ENCODE measurements at regions not wholly inside any gene's neighbourhood (a gene's known extent, or its start where the extent isn't known, plus 50 kb on each side); places are given as distances from the start of the nearest gene placed in this dataset.

GRCh38 chr2:160911258-160911657 is 249.0 kb upstream of the TANK start:
- no CpG with 5 or more reads among the region's 1 CpG for WGBS (ENCODE audit: insufficient coverage)
- Histone ChIP-seq H3K27ac (ENCODE audit: low read depth in 1 of 2, low read length in 2 of 2) (no peak overlapping the region), H3K27me3 (ENCODE audit: control insufficient read depth in 2 of 2, insufficient read depth in 2 of 2, low read length in 2 of 2) (no peaks in the 10 kb centered on the region), H3K4me3 (replicated peaks in 1 of 3; ENCODE audit: low read depth in 2 of 3, low read length in 3 of 3) (no peak overlapping the region), H4K20me1 (ENCODE audit: insufficient read depth, low read length) (no peaks in the 10 kb centered on the region), H3K4me1 (ENCODE audit: control insufficient read depth in 1 of 2, insufficient read depth in 2 of 2, low read length in 2 of 2) (no peaks in the 10 kb centered on the region), H3K4me2 (replicated peaks; ENCODE audit: extremely low read depth, low read length, poor library complexity, severe bottlenecking) (no peak overlapping the region), H3K9me3 (replicated peaks in 1 of 2; ENCODE audit: control insufficient read depth in 1 of 2, insufficient read depth in 1 of 2, low read length in 2 of 2) (no peaks in the 10 kb centered on the region), H3K36me3 (replicated peaks in 1 of 2; ENCODE audit: control insufficient read depth in 1 of 2, insufficient read depth in 2 of 2, low read length in 2 of 2) (no peaks in the 10 kb centered on the region), H3K9ac (ENCODE audit: insufficient read depth, low read length, poor library complexity, severe bottlenecking) (no peak overlapping the region), H2AFZ (ENCODE audit: insufficient read depth, low read depth, low read length, poor library complexity, severe bottlenecking) (no peak overlapping the region), H3K79me2 (ENCODE audit: insufficient read depth, low read length) (no peaks in the 10 kb centered on the region)
- Mint-ChIP-seq H3K4me1 (no peaks in the 10 kb centered on the region), H3K9me3 (peaks cover 0 to 4% (median 0%) of the 10 kb centered on the region in 7 donors), H3K27ac (no peak overlapping the region), H3K4me3 (no peak overlapping the region), H3K36me3 (no peaks in the 10 kb centered on the region), H3K27me3 (ENCODE audit: low read depth in 3 of 3) (peaks cover 0 to 7% (median 1%) of the 10 kb centered on the region in 3 donors)
- TF ChIP-seq, protein P1, sequence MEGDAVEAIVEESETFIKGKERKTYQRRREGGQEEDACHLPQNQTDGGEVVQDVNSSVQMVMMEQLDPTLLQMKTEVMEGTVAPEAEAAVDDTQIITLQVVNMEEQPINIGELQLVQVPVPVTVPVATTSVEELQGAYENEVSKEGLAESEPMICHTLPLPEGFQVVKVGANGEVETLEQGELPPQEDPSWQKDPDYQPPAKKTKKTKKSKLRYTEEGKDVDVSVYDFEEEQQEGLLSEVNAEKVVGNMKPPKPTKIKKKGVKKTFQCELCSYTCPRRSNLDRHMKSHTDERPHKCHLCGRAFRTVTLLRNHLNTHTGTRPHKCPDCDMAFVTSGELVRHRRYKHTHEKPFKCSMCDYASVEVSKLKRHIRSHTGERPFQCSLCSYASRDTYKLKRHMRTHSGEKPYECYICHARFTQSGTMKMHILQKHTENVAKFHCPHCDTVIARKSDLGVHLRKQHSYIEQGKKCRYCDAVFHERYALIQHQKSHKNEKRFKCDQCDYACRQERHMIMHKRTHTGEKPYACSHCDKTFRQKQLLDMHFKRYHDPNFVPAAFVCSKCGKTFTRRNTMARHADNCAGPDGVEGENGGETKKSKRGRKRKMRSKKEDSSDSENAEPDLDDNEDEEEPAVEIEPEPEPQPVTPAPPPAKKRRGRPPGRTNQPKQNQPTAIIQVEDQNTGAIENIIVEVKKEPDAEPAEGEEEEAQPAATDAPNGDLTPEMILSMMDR (IDR thresholded peaks at IDR 0.05), result no peak
- DNase-seq, result no peak
- intact Hi-C loops (cut with micrococcal nuclease), result no loop called here

DNA sequence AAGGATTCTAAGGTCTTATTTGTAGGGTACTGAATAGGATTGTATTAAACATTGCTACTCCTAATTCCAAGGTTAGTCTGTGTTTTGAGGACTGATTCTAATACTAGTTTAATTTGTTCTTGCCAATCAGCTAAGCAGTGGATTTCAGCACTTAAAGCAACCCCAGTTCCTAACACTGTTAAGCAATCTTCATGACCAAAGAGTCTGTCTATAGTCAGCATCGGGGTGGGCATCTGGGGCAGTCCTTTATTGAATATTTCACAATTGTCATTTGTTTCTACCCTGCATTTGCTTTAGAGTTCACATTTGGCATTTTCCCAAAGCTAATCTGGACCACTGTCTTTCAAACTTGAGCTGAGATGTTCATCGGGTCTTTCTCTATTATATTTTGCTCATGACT is 248.0 kb upstream of the TANK start:
- intact Hi-C loops (cut with micrococcal nuclease), result no loop called here
- no peaks in the 10 kb centered on the region for H3K4me1 Mint-ChIP-seq
- whole genome bisulfite sequencing (ENCODE audit: insufficient coverage), result 80% methylated on average over 1 of the region's 2 CpGs

More for the DNA sequence above, 248.0 kb upstream of the TANK start:
- H3K79me2 ChIP-seq (ENCODE audit: insufficient read depth, low read length), result no peaks in the 10 kb centered on the region
- no peaks in the 10 kb centered on the region for H3K27me3 ChIP-seq (ENCODE audit: control insufficient read depth in 2 of 2, insufficient read depth in 2 of 2, low read length in 2 of 2)
- no peaks in the 10 kb centered on the region for H3K4me1 ChIP-seq (ENCODE audit: control insufficient read depth in 1 of 2, insufficient read depth in 2 of 2, low read length in 2 of 2)
- peaks cover 0 to 4% (median 0%) of the 10 kb centered on the region in 7 donors for H3K9me3 Mint-ChIP-seq
- no peak overlapping the region for H3K27ac ChIP-seq (ENCODE audit: low read depth in 1 of 2, low read length in 2 of 2)
- no peak overlapping the region for H2AFZ ChIP-seq (ENCODE audit: insufficient read depth, low read depth, low read length, poor library complexity, severe bottlenecking)
- H3K36me3 Mint-ChIP-seq, result no peaks in the 10 kb centered on the region
- no peak overlapping the region for H3K4me2 ChIP-seq (replicated peaks; ENCODE audit: extremely low read depth, low read length, poor library complexity, severe bottlenecking)
- TF ChIP-seq, protein P1 (IDR thresholded peaks at IDR 0.05), result no peak
- H3K36me3 ChIP-seq (replicated peaks in 1 of 2; ENCODE audit: control insufficient read depth in 1 of 2, insufficient read depth in 2 of 2, low read length in 2 of 2), result no peaks in the 10 kb centered on the region
- H3K9ac ChIP-seq (ENCODE audit: insufficient read depth, low read length, poor library complexity, severe bottlenecking), result no peak overlapping the region
- no peak overlapping the region for H3K27ac Mint-ChIP-seq
- H3K4me3 ChIP-seq (replicated peaks in 1 of 3; ENCODE audit: low read depth in 2 of 3, low read length in 3 of 3), result no peak overlapping the region
- H3K9me3 ChIP-seq (replicated peaks in 1 of 2; ENCODE audit: control insufficient read depth in 1 of 2, insufficient read depth in 1 of 2, low read length in 2 of 2), result no peaks in the 10 kb centered on the region
- H3K27me3 Mint-ChIP-seq (ENCODE audit: low read depth in 3 of 3), result peaks cover 0 to 7% (median 1%) of the 10 kb centered on the region in 3 donors
- no peaks in the 10 kb centered on the region for H4K20me1 ChIP-seq (ENCODE audit: insufficient read depth, low read length)
- DNase-seq, result no peak
- no peak overlapping the region for H3K4me3 Mint-ChIP-seq

Data from CD14-positive monocyte (primary cell).